A673 (cell line): ENCODE measurements at regions not wholly inside any gene's neighbourhood (a gene's known extent, or its start where the extent isn't known, plus 50 kb on each side); places are given as distances from the start of the nearest gene placed in this dataset.

Experiments
- BruUV-seq: library from RNA; stranded (reverse); fragments of 400-500 nt; replicated peaks from 2 replicates; lab custom pipeline; 2021; lab: Mats Ljungman, UMichigan
- CTCF ChIA-PET: fragments of 300-600 bp; sonication (Branson Sonifier 250); formaldehyde crosslinking; loops from one replicate; lab custom pipeline; 2022; ENCODE audit warnings: antibody characterized with exemption; lab: Charles Lee
- POLR2A ChIA-PET: fragments of 300-600 bp; sonication (Branson Sonifier 250); formaldehyde crosslinking; loops from one replicate; lab custom pipeline; 2022; ENCODE audit warnings: antibody characterized with exemption; ENCODE audit not compliant: low non-redundant PET; lab: Charles Lee
- DNase-seq: peaks from one replicate; pipeline ENCODE4 v3.0.0-alpha.2; 2015; ENCODE audit warnings: low spot score
- H3K27ac ChIP-seq: fragments of 200-600 bp; sonication (generic); 2 replicates; pipeline ENCODE4 v1.5.1; 2016; ENCODE audit warnings: mixed run types, low read depth, mild to moderate bottlenecking, mixed read lengths, antibody characterized with exemption, low read length; ENCODE audit not compliant: poor library complexity, severe bottlenecking
- H3K27me3 ChIP-seq: fragments of 200-600 bp; sonication (generic); replicated peaks from 2 replicates; pipeline ENCODE4 v1.6.1; 2017; ENCODE audit warnings: mixed run types, low read depth, mild to moderate bottlenecking, mixed read lengths, antibody characterized with exemption, low read length; ENCODE audit not compliant: insufficient read depth, poor library complexity
- H3K36me3 ChIP-seq: fragments of 200-600 bp; sonication (generic); 2 replicates; pipeline ENCODE4 v1.6.1; 2016; ENCODE audit warnings: mixed run types, mild to moderate bottlenecking, mixed read lengths, antibody characterized with exemption, low read length; ENCODE audit not compliant: insufficient read depth, poor library complexity, severe bottlenecking
- H3K4me1 ChIP-seq: fragments of 200-600 bp; sonication (generic); 2 replicates; pipeline ENCODE4 v1.6.1; 2017; ENCODE audit warnings: mixed run types, mild to moderate bottlenecking, mixed read lengths, antibody characterized with exemption, low read length; ENCODE audit not compliant: insufficient read depth, poor library complexity, severe bottlenecking
- H3K4me3 ChIP-seq: fragments of 200-600 bp; sonication (generic); 2 replicates; pipeline ENCODE4 v1.5.1; 2016; ENCODE audit warnings: low read depth, mixed run types, mild to moderate bottlenecking, mixed read lengths, low read length; ENCODE audit not compliant: poor library complexity, severe bottlenecking
- H3K9me3 ChIP-seq: fragments of 200-600 bp; sonication (generic); 2 replicates; pipeline ENCODE4 v1.6.1; 2016; ENCODE audit warnings: mixed run types, low read depth, mild to moderate bottlenecking, mixed read lengths, antibody characterized with exemption, low read length; ENCODE audit not compliant: poor library complexity, severe bottlenecking
- CTCF ChIP-seq: fragments of 300-800, 200-600 bp; sonication (generic); conservative IDR thresholded peaks from 2 replicates; pipeline ENCODE4 v1.5.1; 2017; ENCODE audit warnings: low read depth, mild to moderate bottlenecking, antibody characterized with exemption, low read length, moderate library complexity, mixed read lengths
- EZH2 ChIP-seq: fragments of 200-600 bp; sonication (generic); IDR thresholded peaks from 2 replicates; pipeline ENCODE4 v1.6.1; 2017; ENCODE audit warnings: borderline replicate concordance, low read depth, mild to moderate bottlenecking, mixed read lengths, antibody characterized with exemption, low read length; ENCODE audit not compliant: poor library complexity, severe bottlenecking
- intact Hi-C: fragments of 100-400 bp; cut with micrococcal nuclease; formaldehyde crosslinking; loops from one replicate; pipeline ENCODE4 v1.10.0; 2022; ENCODE audit not compliant: unreplicated experiment

GRCh38 chr22:49475253-49475652 lies 352.4 kb downstream of the BRD1 start:
- Histone ChIP-seq H3K4me3 (no peak overlapping the region), H3K36me3 (no peaks in the 10 kb centered on the region), H3K4me1 (no peaks in the 10 kb centered on the region), H3K27ac (no peak overlapping the region), H3K27me3 (no peaks in the 10 kb centered on the region), H3K9me3 (no peaks in the 10 kb centered on the region)
- CTCF ChIA-PET: no interaction called here
- POLR2A ChIA-PET: no interaction called here
- intact Hi-C loops: no loop called here
- TF ChIP-seq CTCF: no peak
- no peak for TF ChIP-seq EZH2
- no peak for DNase-seq
- BruUV-seq: no TSS peak

GRCh38 chr22:49473286-49473685 lies 354.4 kb downstream of the BRD1 start:
- Histone ChIP-seq H3K4me3 (no peak overlapping the region), H3K36me3 (no peaks in the 10 kb centered on the region), H3K9me3 (no peaks in the 10 kb centered on the region), H3K4me1 (peaks cover 8% of the 10 kb centered on the region), H3K27me3 (no peaks in the 10 kb centered on the region), H3K27ac (no peak overlapping the region)
- intact Hi-C loops: no loop called here
- TF ChIP-seq EZH2 (no peak), CTCF (no peak)
- no TSS peak for BruUV-seq
- DNase-seq: no peak
- ChIA-PET CTCF (no interaction called here), POLR2A (no interaction called here)

GRCh38 chr22:49470741-49471503 lies 356.8 kb downstream of the BRD1 start:
- Histone ChIP-seq H3K27me3 (no peaks in the 10 kb centered on the region), H3K27ac (no peak overlapping the region), H3K4me3 (no peak overlapping the region), H3K9me3 (no peaks in the 10 kb centered on the region), H3K4me1 (peaks cover 21% of the 10 kb centered on the region), H3K36me3 (no peaks in the 10 kb centered on the region)
- ChIA-PET POLR2A (no interaction called here), CTCF (no interaction called here)
- TF ChIP-seq EZH2 (no peak), CTCF (no peak)
- no peak for DNase-seq
- no TSS peak for BruUV-seq
- intact Hi-C loops: no loop called here
